GM13976 (cell line): ENCODE measurements at regions not wholly inside any gene's neighbourhood (a gene's known extent, or its start where the extent isn't known, plus 50 kb on each side); places are given as distances from the start of the nearest gene placed in this dataset.

Source experiments
- DNase-seq: peaks from one replicate; pipeline ENCODE4 v3.0.0; 2012; ENCODE audit warnings: low spot score
- in situ Hi-C: fragments of 300-500 bp; cut with MboI; formaldehyde crosslinking; loops from one replicate; pipeline ENCODE4 v1.12.0; 2022; ENCODE audit warnings: low sequenced_read_pairs, mixed read lengths, inconsistent platforms; ENCODE audit not compliant: unreplicated experiment
- TF ChIP-seq, protein P1 (sequence below): IDR thresholded peaks from 2 replicates; pipeline ENCODE4 v1.5.1; 2012; ENCODE audit warnings: borderline replicate concordance, mild to moderate bottlenecking; ENCODE audit not compliant: insufficient read depth; ENCODE audit errors: extremely low read depth, missing control alignments, control extremely low read depth

DNA sequence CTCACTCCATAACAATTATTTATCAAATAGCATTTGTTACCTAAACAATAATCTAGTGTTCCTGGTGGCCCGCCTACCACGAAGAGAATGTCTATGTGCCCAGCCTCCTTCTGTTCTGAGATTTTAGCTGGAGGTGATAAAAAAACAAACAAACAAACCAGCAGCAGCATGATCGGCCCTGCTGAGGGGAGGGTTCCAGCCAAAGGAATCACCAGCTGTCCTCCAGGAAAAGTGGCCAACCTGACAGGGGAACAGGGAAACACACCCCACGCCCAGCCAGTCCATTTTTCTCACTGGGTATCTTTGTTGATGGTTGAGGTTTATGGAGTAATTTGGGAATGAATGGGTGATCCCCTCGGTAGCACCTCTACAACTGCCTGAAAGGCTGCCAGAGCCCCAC lies 203.0 kb upstream of the DYNLRB2 start:
- in situ Hi-C loops, result no loop called here
- TF ChIP-seq, protein P1, sequence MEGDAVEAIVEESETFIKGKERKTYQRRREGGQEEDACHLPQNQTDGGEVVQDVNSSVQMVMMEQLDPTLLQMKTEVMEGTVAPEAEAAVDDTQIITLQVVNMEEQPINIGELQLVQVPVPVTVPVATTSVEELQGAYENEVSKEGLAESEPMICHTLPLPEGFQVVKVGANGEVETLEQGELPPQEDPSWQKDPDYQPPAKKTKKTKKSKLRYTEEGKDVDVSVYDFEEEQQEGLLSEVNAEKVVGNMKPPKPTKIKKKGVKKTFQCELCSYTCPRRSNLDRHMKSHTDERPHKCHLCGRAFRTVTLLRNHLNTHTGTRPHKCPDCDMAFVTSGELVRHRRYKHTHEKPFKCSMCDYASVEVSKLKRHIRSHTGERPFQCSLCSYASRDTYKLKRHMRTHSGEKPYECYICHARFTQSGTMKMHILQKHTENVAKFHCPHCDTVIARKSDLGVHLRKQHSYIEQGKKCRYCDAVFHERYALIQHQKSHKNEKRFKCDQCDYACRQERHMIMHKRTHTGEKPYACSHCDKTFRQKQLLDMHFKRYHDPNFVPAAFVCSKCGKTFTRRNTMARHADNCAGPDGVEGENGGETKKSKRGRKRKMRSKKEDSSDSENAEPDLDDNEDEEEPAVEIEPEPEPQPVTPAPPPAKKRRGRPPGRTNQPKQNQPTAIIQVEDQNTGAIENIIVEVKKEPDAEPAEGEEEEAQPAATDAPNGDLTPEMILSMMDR, result no peak
- DNase-seq, result no peak

DNA sequence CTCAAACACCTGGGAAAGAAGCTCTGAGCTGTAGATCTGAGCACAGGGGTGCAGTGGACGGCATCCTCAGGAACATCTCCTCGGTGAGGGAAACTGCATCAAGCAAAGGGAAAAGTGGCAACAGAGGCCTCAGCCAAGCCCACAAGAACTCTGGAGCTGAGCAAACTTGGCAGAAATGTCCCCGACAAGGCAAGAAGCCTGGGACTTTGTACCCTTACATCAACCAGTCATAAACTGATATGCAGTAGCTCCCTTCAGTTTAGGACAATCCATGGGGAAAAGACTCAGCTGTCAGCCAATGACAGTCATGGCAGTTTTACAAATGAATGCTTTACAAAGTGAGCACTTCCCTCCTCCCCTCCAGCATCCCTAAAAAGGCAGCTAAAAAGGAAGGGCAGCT lies 210.0 kb upstream of the DYNLRB2 start:
- TF ChIP-seq, protein P1, result no peak
- in situ Hi-C loops, result no loop called here
- no peak for DNase-seq

DNA sequence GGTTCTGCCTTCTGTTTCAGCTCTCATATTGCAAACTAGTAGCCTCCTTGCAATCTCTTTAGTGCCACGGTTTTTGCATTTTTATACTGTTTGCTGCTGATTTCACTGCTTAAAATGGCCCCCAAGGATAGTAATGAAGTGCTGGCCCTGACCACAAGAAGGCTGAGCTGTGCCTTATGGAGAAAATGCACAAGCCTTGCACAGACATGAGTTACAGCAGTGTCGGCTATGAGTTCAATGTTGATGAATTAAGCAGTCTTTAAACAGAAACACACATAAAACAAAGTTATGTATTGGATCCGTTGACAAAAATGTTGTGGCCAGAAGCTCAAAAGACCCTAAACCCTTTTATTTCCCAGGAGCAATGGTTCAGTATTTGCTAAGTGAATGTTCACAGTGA lies 210.6 kb upstream of the DYNLRB2 start:
- DNase-seq, result no peak
- TF ChIP-seq, protein P1, result no peak
- in situ Hi-C loops, result no loop called here

DNA sequence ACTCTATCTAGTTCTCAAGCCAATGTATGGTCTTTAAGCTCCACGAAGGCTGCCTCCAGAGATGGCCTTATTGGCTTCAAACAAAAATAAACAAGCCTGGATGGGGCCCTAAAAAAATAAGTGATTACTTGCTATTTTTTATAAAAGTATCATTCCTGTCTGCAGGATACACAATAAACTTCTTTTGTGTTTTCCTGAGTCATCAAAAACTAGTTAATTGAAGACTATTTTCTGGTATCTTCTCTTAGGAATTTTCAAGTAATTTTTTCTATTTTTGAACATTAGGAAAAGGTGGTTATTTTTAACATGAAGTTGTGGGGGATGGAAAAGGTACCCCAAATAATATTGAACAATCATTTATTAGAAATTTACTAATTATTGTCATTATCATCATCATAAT lies 213.1 kb upstream of the DYNLRB2 start:
- in situ Hi-C loops, result no loop called here
- DNase-seq, result no peak
- TF ChIP-seq, protein P1, result no peak

DNA sequence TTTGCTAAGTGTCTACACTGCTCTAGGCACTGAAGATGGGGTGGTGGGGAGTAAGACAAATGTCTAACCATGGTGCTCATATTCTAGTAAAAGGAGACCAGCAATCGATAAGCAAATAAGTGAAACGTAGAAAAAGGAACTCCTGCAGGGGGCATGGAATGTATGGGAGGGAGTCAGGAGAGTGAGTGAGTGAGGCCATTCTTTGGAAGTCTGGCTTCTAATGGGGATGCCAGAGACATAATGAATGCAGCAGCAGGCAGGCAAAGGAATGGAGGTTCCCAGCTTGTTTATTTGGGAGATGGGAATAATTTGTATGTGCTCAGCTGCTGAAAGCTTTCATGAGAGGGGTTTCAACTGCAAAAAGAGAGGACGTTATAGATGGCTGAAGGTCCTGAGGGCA lies 216.4 kb upstream of the DYNLRB2 start:
- DNase-seq, result no peak
- TF ChIP-seq, protein P1, result no peak
- in situ Hi-C loops, result no loop called here

DNA sequence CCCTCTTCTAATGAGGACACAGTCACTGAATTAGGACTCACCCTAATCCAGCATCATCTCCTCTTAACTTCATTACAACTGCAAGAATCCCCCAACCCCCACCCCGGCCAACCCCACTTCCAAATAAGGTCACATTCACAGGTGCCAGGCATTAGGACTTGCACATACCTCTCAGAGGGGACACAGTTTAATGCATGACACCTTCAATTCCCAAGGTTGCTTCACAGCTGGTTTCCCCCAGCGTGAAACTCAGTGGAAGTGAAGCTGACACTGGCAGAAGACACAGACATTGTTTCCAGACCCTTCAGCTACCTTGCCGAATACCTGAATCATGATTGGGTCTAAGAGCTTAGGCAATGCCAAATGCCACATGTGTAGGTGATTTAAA lies 217.0 kb upstream of the DYNLRB2 start:
- no peak for DNase-seq
- TF ChIP-seq, protein P1, result no peak
- in situ Hi-C loops, result no loop called here

DNA sequence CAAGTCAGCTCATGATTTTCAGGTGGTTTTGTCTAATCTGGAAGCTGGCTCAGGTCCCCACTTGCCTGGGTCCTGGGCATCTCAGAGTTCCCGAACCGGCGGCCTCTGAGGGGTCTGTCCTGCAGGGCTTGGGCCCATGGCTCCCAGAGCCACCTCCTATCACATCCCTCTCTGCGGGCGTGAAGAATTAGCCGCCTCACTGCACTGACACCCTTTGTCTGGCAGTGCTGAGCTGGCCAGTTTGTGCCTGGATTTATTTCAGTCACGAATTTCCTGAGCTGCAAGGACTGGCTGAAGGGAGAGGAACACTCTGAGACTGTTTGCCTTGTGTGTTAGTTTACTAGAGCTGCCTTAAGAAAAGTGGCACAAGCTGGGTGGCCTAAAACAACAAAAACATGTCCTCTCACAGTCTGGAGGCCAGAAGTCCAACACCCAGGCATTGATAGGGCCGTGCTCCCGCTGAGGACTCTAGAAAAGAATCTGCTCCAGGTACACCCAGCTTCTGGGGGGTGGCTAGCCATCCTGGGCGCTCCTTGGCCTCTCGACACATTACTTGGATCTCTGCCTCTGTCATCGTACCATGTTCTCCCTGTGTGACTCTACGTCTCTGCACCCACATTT lies 217.5 kb upstream of the DYNLRB2 start:
- in situ Hi-C loops, result no loop called here
- DNase-seq, result no peak

More for the DNA sequence above, 217.5 kb upstream of the DYNLRB2 start:
- TF ChIP-seq, protein P1, result no peak
